Activated gamma-delta T cell (primary cell): ENCODE measurements at regions not wholly inside any gene's neighbourhood (a gene's known extent, or its start where the extent isn't known, plus 50 kb on each side); places are given as distances from the start of the nearest gene placed in this dataset.
"Not testable (repeated sequence)": the region's sequence is repeated elsewhere in the genome, so short reads cannot be mapped to it uniquely, and the experiment has no call there.

ENCODE experiments used
- DNase-seq: peaks from one replicate; lab custom pipeline; 2025; lab: John Stamatoyannopoulos, UW

- no peak for DNase-seq
These were observed 436.9 kb downstream of the BUD13 start for GRCh38 chr11:116335891-116336290.

GRCh38 chr11:116335078-116335477, 437.7 kb downstream of the BUD13 start:
- no peak for DNase-seq

GRCh38 chr11:116334596-116334995, 438.2 kb downstream of the BUD13 start:
- no peak for DNase-seq

- no peak for DNase-seq
These were observed 439.7 kb downstream of the BUD13 start for GRCh38 chr11:116333001-116333535.

- DNase-seq, result no peak
These were observed 440.4 kb downstream of the BUD13 start for GRCh38 chr11:116332391-116332790.

GRCh38 chr11:116331381-116331780, 441.4 kb downstream of the BUD13 start:
- DNase-seq, result no peak

- DNase-seq, result no peak
These were observed 442.2 kb downstream of the BUD13 start for GRCh38 chr11:116330439-116331185.

- no peak for DNase-seq
These were observed 443.3 kb downstream of the BUD13 start for GRCh38 chr11:116329354-116330090.

GRCh38 chr11:116328851-116329250, 443.9 kb downstream of the BUD13 start:
- DNase-seq, result no peak

GRCh38 chr11:116328391-116328790, 444.4 kb downstream of the BUD13 start:
- no peak for DNase-seq

- DNase-seq, result no peak
These were observed 446.6 kb downstream of the BUD13 start for GRCh38 chr11:116326146-116326545.

- no peak for DNase-seq
These were observed 447.5 kb downstream of the BUD13 start for GRCh38 chr11:116325247-116325646.

- not testable (repeated sequence) for DNase-seq
These were observed 448.7 kb downstream of the BUD13 start for GRCh38 chr11:116324077-116324476.

GRCh38 chr11:116317212-116317611, 455.6 kb downstream of the BUD13 start:
- no peak for DNase-seq

GRCh38 chr11:116314006-116314405, 458.8 kb downstream of the BUD13 start:
- no peak for DNase-seq

GRCh38 chr11:116312570-116313391, 460.0 kb downstream of the BUD13 start:
- DNase-seq, result no peak

GRCh38 chr11:116311206-116311605, 461.6 kb downstream of the BUD13 start:
- no peak for DNase-seq

- DNase-seq, result no peak
These were observed 462.1 kb downstream of the BUD13 start for GRCh38 chr11:116310698-116311097.

- no peak for DNase-seq
These were observed 462.6 kb downstream of the BUD13 start for GRCh38 chr11:116310226-116310625.

GRCh38 chr11:116309446-116309845, 463.3 kb downstream of the BUD13 start:
- DNase-seq, result no peak

GRCh38 chr11:116302756-116303155, 470.0 kb downstream of the BUD13 start:
- DNase-seq, result no peak

GRCh38 chr11:116301141-116301540, 471.6 kb downstream of the BUD13 start:
- no peak for DNase-seq
